NAMALWA (cell line): ENCODE measurements at regions not wholly inside any gene's neighbourhood (a gene's known extent, or its start where the extent isn't known, plus 50 kb on each side); places are given as distances from the start of the nearest gene placed in this dataset.
"Not testable (repeated sequence)": the region's sequence is repeated elsewhere in the genome, so short reads cannot be mapped to it uniquely, and the experiment has no call there.

Experiments used
- DNase-seq: peaks from one replicate; pipeline ENCODE4 v3.0.0-alpha.2; 2015; ENCODE audit warnings: low spot score

- DNase-seq, result not testable (repeated sequence)
Observed at GRCh38 chr12:88368077-88368476, 212.2 kb downstream of the KITLG start.

DNA sequence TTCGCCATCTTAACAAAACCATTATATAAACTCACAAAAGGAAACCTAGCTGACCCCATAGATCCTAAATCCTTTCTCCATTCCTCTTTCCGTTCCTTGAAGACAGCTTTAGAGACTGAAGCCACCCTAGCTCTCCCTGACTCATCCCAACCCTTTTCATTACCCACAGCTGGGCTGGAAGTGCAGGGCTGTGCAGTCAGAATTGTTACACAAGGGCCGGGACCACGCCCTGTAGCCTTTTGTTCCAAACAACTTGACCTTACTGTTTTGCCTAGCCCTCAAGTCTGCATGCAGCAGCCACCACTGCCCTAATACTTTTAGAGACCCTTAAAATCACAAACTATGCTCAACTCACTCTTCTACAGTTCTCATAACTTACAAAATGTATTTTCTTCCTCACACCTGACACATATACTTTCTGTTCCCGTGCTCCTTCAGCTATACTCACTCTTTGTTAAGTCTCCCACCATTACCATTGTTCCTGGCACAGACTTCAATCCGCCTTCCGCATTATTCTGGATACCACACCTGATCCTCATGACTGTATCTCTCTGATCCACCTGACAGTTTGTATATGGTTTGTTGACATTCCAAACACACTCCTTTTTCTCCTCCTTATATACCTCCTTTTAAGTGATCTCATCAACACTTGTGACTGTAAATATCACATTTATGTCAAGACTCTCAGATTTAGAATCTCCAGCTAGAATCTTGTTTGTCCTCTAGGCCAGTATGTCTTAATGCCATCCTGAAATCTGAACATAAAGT lies 208.7 kb downstream of the KITLG start:
- no peak for DNase-seq

DNA sequence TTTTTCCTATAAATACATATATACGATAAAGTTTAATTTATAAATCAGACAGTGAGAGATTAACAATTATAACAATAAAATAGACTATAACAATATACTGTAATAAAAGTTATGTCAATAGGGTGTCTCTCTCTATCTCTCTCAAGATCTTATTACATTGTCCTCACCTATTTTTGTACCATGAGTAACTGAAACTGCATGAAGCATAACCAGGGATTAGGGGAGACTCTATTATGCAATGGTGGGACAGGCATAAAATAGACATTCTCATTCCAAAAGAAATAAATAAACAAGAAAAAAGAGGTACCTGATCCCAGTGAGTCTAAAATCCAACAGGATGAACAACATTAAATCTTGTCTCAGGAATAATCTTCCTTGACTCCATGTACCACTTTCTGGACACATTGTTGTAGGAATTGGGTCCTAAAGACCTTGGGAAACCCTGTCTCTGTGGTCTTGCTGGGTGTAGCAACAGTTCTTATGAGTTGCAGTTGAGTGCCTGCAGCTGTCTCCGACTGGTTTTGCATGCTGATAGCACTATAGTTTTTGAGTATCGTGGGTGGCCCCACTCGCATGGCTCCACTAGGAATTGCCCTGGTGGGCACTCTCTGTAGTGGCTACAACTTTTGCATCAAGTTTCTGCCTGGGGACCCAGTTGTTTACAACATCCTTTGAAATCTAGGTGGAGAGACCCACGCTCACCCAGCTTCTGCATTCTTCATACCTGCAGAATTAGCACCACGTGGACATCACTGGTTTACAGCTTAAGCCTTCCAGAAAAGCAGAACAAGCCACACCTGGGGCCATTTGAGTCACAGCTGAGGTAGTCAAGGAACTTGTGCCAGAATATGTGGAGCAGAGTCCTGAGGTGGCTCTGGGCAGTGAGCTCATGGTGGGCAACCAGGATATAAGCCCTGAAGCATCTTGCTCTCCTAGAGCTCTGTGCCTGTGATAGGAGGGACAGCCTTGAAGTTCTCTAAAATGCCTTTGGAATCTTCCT lies 204.7 kb downstream of the KITLG start:
- no peak for DNase-seq

DNA sequence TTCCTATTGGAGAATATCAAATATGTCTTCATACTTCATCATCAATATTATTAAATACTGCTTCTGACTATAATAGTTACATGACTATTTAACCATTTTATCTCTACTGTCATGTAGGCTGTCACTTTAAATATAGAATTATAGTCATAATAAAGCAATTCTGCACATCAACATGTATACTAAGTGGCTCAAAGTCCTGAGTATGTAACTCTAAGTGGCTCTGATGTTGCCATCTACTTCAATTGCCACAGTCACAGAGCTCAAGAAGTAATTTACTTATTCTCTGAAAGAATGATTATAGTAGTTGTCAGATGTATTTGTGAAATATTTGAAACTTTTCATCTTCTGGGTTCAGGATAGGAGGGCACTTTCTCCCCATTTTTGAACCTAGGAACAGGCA lies 202.3 kb downstream of the KITLG start:
- no peak for DNase-seq

DNA sequence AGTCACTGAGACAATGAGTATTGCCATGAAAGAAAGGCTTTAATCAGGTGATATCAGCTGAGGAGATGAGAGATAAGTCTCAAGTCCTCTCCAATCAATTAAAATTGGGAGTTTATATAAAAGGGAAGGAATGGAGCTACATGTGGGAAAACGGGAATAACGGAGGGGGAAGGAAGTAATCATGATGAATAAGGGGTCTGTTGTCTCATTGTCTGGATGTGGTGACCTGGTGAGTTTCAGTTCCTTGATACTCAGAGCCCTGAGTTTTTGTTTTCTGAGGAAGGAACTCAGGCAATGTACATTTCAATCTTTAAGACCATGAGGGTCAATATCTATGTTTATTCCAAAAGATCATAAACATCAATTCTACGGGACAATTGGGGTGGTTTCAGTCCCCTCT lies 198.8 kb downstream of the KITLG start:
- DNase-seq, result no peak

GRCh38 chr12:88383405-88383804 lies 196.9 kb downstream of the KITLG start:
- DNase-seq, result no peak

GRCh38 chr12:88388566-88389540 lies 191.4 kb downstream of the KITLG start:
- DNase-seq, result no peak

GRCh38 chr12:88390811-88391210 lies 189.5 kb downstream of the KITLG start:
- DNase-seq, result no peak

- no peak for DNase-seq
Observed at GRCh38 chr12:88391556-88391955, 188.7 kb downstream of the KITLG start.

DNA sequence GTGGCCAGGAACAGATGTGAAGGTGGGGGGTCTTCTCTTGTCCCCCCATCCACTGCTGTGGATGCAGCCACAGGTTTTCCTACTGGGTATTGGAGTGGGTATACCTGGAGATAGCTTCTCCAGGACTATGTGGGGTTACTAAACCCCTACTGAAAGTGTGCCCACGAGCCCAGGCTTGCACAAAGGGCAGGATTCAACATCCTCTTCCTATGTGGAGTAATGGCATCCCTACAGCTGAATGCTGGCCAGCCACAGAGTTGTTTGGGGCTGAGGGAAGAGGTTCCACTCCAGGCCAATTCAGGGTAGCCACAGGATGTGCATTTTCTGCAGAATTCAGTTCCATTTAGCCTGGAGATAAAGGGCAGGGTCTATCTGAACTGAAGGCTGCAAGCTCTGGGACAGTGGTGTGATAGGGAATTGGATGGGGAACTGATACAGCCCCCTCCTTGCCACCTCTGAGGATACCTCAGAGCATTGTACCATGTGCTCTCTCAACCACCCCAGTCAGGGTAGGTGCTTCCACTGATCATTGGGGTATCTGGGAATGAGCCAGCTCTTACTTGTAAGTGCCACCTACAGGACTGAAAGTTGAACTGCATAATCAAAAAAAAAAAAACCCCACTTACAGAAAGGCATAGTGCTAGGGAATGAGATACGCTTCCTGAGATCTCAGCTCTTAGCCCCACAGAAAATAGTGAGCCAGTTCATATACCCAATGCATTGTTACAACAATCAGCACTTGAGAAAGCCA lies 187.1 kb downstream of the KITLG start:
- DNase-seq, result peak; percentile 45

DNA sequence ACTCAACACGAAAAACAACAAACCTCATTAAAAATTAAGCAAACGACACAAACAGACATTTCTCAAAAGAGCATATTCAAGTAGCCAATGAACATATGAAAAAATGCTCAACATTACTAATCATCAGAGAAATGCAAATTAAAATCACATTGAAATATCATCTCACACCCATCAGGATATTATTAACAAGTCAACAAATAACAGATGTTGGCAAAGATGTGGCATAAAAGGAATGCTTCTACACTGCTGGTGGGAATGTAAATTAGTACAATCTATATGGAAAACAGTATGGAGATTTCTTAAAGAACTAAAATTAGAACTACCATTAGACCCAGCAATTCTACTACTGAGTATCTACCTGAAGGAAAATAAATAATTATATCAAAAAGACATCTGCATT lies 182.2 kb downstream of the KITLG start:
- DNase-seq, result no peak

- no peak for DNase-seq
Observed at GRCh38 chr12:88399811-88400210, 180.5 kb downstream of the KITLG start.

DNA sequence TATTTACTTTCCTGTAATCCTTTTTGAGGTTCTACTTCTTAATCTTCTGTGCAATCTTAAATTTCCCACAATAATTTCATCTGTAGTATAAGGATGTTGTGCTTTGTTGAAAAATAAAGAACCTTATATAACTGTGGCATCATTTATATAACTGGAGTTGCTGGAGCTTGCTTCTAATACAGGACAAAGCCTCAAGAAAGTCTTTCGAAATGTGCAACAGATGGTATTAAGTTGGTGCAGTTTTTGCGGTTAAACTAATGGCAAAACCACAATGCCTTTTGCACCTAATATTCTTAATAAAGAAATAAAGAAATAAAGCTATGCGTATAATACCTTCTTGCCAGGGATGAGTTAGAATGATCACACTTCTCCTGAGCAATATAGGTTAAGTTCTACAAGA lies 180.0 kb downstream of the KITLG start:
- no peak for DNase-seq

- no peak for DNase-seq
Observed at GRCh38 chr12:88401155-88401554, 179.1 kb downstream of the KITLG start.

DNA sequence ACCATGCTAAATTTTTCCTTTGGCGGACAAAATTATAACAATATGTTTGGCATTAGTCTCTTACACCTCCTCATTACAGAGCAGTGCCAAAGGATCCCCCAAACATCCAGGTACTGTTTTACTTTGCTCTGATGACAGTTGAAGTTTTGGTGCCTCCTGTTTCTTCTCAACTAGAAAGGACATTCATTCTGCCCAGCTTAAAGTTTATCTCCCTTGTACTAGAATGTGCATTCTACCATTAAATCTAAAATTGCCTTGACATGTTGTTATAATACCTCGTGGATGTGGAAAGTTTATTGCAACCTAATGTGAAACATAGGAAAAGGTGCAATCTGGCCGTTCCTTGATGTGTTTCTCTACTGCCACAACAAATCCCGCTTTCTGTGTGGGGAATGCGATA lies 173.4 kb downstream of the KITLG start:
- DNase-seq, result no peak

DNA sequence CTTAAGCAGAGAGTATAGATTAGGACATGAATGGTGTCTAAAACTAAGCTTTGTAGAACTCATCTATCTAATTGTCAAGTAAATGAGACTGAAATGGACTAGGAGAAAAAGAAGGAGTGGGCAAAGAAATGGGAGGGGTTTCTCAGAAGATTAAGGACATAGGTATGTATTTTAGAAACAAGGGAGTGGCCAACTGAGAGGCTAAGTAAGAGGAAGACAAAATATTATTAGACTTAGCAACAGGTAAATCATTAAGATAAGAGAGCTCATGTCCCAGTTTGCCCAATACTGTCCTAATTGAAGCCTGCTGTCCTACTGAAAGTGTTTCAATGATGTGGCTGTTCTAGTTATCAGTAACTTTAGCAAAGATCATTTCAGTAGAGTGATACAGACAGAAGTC lies 171.4 kb downstream of the KITLG start:
- no peak for DNase-seq

GRCh38 chr12:88409257-88409656 lies 171.0 kb downstream of the KITLG start:
- no peak for DNase-seq

DNA sequence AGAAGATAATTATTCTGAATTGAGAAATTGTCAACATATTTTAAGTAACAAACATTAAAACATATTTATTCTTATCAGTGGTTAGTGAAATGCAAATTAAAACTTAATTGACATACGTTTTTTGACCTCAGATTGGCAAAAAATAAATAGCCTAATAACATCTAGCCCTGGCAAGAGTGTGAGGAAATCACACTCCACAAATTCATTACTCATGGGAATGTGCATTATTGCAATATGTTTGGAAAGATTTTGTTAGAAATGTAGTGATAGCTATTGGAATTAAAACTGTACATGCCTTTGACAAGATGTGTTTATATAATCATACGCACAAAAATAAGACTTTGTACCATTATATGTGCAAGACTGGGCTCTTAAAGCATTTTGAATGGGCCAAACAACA lies 168.6 kb downstream of the KITLG start:
- DNase-seq, result no peak

GRCh38 chr12:88413646-88414045 lies 166.6 kb downstream of the KITLG start:
- DNase-seq, result no peak

GRCh38 chr12:88416155-88416554 lies 164.1 kb downstream of the KITLG start:
- DNase-seq, result no peak

DNA sequence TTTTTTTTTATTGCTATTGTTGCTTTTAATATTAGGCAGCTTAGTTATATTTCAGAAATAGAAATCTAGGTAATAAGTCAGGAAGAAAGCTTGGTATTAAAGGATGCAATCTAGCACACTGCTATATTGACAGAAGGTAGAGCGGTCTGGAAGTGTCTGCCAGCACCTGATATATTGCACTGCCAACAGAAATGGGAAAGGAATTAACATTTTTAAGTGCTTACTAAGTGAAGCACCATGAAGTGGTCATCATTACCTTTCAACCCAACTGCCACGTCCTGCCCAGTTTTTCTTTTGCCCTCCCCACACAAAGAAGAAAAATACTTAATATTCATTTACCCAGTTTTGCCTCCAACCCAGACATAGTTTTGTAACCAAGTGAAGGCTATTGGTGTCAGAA lies 163.5 kb downstream of the KITLG start:
- DNase-seq, result no peak
